ENCODE measurements at regions not wholly inside any gene's neighbourhood (a gene's known extent, or its start where the extent isn't known, plus 50 kb on each side); places are given as distances from the start of the nearest gene placed in this dataset.
"Not testable (repeated sequence)": the region's sequence is repeated elsewhere in the genome, so short reads cannot be mapped to it uniquely, and the experiment has no call there.

GRCh38 chr9:129556491-129557191, 64.3 kb downstream of the C9orf50 start:
- H3K4me3 ChIP-seq (ENCODE audit: control insufficient read depth, low read depth, low read length): no peak overlapping the region
- TF ChIP-seq, protein P1, sequence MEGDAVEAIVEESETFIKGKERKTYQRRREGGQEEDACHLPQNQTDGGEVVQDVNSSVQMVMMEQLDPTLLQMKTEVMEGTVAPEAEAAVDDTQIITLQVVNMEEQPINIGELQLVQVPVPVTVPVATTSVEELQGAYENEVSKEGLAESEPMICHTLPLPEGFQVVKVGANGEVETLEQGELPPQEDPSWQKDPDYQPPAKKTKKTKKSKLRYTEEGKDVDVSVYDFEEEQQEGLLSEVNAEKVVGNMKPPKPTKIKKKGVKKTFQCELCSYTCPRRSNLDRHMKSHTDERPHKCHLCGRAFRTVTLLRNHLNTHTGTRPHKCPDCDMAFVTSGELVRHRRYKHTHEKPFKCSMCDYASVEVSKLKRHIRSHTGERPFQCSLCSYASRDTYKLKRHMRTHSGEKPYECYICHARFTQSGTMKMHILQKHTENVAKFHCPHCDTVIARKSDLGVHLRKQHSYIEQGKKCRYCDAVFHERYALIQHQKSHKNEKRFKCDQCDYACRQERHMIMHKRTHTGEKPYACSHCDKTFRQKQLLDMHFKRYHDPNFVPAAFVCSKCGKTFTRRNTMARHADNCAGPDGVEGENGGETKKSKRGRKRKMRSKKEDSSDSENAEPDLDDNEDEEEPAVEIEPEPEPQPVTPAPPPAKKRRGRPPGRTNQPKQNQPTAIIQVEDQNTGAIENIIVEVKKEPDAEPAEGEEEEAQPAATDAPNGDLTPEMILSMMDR (conservative IDR thresholded peaks at IDR 0.05; ENCODE audit: control insufficient read depth, insufficient read depth, low read depth, low read length): no peak
- DNase-seq (ENCODE audit: low read depth): no peak

- no peak overlapping the region for H3K4me3 ChIP-seq (ENCODE audit: control insufficient read depth, low read depth, low read length)
- no peak for DNase-seq (ENCODE audit: low read depth)
- TF ChIP-seq, protein P1 (conservative IDR thresholded peaks at IDR 0.05; ENCODE audit: control insufficient read depth, insufficient read depth, low read depth, low read length): no peak
Observed at GRCh38 chr9:129555512-129556215, 65.2 kb downstream of the C9orf50 start.

DNA sequence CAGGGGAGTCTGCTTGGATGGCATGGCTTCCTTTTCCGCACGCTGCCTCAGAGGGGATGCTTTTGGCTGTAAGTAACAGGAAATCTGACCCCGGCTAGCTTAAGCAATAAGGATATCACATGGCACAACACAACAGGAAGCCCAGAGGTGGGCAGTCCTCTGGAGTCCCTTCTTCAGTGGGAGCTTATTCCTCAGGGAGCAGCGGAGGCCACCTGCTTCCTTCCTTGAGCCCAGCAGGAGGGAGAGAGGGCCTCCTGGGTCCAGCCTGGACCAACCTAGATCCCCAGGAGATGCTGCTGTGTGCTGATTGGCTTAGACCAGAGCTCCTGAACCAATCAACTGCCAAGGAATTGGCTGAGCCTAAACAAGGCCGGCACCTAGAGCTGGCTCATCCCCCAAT, 66.3 kb downstream of the C9orf50 start:
- TF ChIP-seq, protein P1 (conservative IDR thresholded peaks at IDR 0.05; ENCODE audit: control insufficient read depth, insufficient read depth, low read depth, low read length): no peak
- H3K4me3 ChIP-seq (ENCODE audit: control insufficient read depth, low read depth, low read length): no peak overlapping the region
- DNase-seq (ENCODE audit: low read depth): no peak

DNA sequence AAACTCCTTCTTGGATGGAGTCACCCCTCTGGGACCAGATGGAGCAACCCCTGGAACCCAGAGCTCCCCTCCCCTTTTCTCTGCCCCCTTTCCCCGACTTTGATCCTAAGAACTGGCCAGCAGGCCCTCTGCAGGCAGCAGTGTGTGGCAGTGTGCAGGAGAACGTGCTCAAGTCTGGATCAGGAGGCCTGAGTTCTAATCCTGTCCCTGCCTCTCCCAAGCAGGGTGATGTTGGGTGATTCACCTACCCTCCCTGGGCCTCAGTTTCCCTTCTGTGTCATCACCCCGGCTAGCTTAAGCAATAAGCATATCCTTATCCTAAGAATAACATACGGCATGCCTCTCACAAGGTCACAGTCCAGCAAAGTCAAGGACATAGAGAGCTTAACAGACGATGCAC, 67.6 kb downstream of the C9orf50 start:
- H3K4me3 ChIP-seq (ENCODE audit: control insufficient read depth, low read depth, low read length): no peak overlapping the region
- TF ChIP-seq, protein P1 (conservative IDR thresholded peaks at IDR 0.05; ENCODE audit: control insufficient read depth, insufficient read depth, low read depth, low read length): no peak
- DNase-seq (ENCODE audit: low read depth): no peak

- H3K4me3 ChIP-seq (ENCODE audit: control insufficient read depth, low read depth, low read length): no peak overlapping the region
- DNase-seq (ENCODE audit: low read depth): no peak
- TF ChIP-seq, protein P1 (conservative IDR thresholded peaks at IDR 0.05; ENCODE audit: control insufficient read depth, insufficient read depth, low read depth, low read length): no peak
Observed at GRCh38 chr9:129552064-129552463, 68.8 kb downstream of the C9orf50 start.

GRCh38 chr9:129551393-129551973, 69.4 kb downstream of the C9orf50 start:
- H3K4me3 ChIP-seq (ENCODE audit: control insufficient read depth, low read depth, low read length): no peak overlapping the region
- DNase-seq (ENCODE audit: low read depth): no peak
- TF ChIP-seq, protein P1 (conservative IDR thresholded peaks at IDR 0.05; ENCODE audit: control insufficient read depth, insufficient read depth, low read depth, low read length): no peak

DNA sequence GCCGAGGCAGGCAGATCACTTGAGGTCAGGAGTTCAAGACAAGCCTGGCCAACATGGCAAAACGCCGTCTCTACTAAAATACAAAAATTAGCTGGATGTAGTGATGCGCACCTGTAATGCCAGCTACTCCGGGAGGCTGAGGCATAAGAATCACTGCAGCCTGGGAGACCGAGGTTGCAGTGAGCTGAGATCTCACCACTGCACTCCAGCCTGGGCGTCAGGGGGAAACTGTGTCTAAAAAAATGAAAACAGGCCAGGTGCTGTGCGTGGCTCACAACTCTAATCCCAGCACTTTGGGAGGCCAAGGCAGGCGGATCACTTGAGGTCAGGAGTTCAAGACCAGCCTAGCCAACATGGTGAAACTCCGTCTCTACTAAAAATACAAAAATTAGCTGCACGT, 69.9 kb downstream of the C9orf50 start:
- not testable (repeated sequence) for DNase-seq (ENCODE audit: low read depth); H3K4me3 ChIP-seq (ENCODE audit: control insufficient read depth, low read depth, low read length)

Measured in fibroblast of mammary gland (primary cell).